ENCODE measurements at regions not wholly inside any gene's neighbourhood (a gene's known extent, or its start where the extent isn't known, plus 50 kb on each side); places are given as distances from the start of the nearest gene placed in this dataset.

DNA sequence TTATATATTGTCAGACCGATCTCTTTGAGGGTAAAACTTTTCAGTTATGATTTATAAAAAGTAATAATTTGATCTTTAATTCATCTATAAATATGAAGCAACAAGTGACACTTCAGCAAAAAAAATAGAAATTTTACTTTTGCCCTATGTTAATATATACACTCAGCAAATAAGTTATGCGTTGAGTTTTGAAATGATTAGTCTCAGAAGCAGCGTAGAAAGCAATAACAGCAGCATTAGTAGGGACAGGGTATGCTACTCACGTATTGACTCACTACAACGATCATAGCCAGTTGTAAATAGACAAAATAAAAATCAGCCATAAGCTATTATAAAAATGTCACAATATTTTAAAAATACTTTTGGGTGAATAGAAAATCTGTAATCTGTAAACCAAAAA, 1229.2 kb downstream of the ADGRL3 start:
- H3K4me3 ChIP-seq (ENCODE audit: low read depth, low read length), result no peak overlapping the region
- TF ChIP-seq CTCF (IDR thresholded peaks at IDR 0.05; ENCODE audit: control insufficient read depth, extremely low read depth, insufficient read depth), result no peak
- no peak for DNase-seq (ENCODE audit: low read depth)

GRCh38 chr4:62415256-62415655, 1215.1 kb downstream of the ADGRL3 start:
- no peak for TF ChIP-seq CTCF (IDR thresholded peaks at IDR 0.05; ENCODE audit: control insufficient read depth, extremely low read depth, insufficient read depth)
- H3K4me3 ChIP-seq (ENCODE audit: low read depth, low read length), result no peak overlapping the region
- no peak for DNase-seq (ENCODE audit: low read depth)

GRCh38 chr4:62414563-62414962, 1214.4 kb downstream of the ADGRL3 start:
- H3K4me3 ChIP-seq (ENCODE audit: low read depth, low read length), result no peak overlapping the region
- no peak for TF ChIP-seq CTCF (IDR thresholded peaks at IDR 0.05; ENCODE audit: control insufficient read depth, extremely low read depth, insufficient read depth)
- DNase-seq (ENCODE audit: low read depth), result no peak

DNA sequence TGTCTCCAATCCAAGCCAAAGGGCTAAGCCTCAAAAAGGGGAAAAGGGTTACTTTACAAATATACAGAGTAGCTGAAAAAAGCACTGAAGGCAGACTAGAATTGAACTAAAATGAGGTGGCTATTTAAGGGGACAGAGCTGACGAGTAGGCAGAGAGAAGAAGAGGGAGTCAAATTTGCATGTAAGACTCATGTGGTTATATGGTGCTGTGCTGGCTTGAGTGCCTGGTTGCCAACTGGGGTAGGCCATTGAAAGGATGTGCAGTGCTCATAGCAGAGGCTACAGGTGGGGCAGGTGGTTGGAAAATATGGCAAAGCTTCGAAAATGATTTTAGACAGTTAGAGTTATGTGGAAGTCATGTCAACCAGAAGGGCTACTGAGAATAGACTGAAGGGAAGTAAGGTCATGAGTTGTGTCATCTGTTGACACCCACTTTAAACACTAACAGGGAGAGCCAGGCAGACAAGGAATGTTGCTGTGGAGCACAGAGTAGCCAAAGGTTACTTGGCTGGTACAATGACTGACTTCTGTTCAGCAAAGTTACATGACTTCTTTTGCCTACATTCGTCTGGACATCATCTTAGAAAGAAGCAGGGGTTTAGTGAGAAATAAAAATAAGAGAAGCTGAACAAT, 1210.4 kb downstream of the ADGRL3 start:
- H3K4me3 ChIP-seq (ENCODE audit: low read depth, low read length), result no peak overlapping the region
- TF ChIP-seq CTCF (IDR thresholded peaks at IDR 0.05; ENCODE audit: control insufficient read depth, extremely low read depth, insufficient read depth), result no peak
- no peak for DNase-seq (ENCODE audit: low read depth)

- H3K4me3 ChIP-seq (ENCODE audit: low read depth, low read length), result no peak overlapping the region
- DNase-seq (ENCODE audit: low read depth), result no peak
- no peak for TF ChIP-seq CTCF (IDR thresholded peaks at IDR 0.05; ENCODE audit: control insufficient read depth, extremely low read depth, insufficient read depth)
These were observed 1208.3 kb downstream of the ADGRL3 start for GRCh38 chr4:62408454-62408853.

DNA sequence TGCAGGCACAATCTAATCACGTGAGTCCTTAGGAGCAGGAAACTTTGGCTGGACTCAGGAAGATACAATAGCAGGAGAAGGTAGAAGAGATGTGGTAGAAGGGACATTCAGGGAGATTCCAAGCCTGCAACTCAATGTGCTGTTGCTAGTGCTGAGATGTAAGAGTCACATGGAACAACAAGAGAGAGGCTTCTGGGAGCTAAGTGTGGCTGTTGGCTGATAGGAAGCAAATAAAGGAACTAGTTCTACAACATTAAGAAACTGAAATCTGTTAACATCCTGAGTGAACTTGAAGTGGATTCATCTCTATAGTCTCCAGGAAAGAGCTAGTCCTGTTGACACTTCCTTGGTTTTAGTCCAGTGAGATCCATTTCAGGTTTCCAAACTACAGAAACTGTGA, 1207.4 kb downstream of the ADGRL3 start:
- no peak for DNase-seq (ENCODE audit: low read depth)
- H3K4me3 ChIP-seq (ENCODE audit: low read depth, low read length), result no peak overlapping the region
- TF ChIP-seq CTCF (IDR thresholded peaks at IDR 0.05; ENCODE audit: control insufficient read depth, extremely low read depth, insufficient read depth), result no peak
